NCI-H146 (cell line): ENCODE measurements at regions not wholly inside any gene's neighbourhood (a gene's known extent, or its start where the extent isn't known, plus 50 kb on each side); places are given as distances from the start of the nearest gene placed in this dataset.
"Not testable (repeated sequence)": the region's sequence is repeated elsewhere in the genome, so short reads cannot be mapped to it uniquely, and the experiment has no call there.

Experiments
- DNase-seq: peaks from one replicate; lab custom pipeline; 2025; lab: John Stamatoyannopoulos, UW

DNA sequence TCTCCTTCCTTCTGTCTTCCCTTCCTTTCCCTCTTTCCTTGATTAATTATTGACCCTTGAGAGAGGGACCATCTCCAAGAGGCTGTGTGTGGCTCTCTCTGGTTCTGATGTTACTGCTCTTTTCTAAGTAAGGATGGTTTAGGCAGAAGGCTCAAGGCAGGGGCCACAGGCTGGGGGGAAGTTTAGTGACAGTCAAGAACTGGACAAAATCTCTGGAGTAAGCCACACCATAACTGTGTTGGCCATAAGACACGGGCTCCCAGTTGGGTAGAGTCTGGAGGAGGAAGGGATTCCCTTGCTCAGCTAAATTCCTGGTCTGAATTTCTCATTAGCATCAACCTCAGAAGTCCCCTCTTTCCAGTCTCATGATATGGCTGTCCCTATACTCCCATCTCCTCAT lies 74.7 kb downstream of the BUD13 start:
- DNase-seq = no peak

DNA sequence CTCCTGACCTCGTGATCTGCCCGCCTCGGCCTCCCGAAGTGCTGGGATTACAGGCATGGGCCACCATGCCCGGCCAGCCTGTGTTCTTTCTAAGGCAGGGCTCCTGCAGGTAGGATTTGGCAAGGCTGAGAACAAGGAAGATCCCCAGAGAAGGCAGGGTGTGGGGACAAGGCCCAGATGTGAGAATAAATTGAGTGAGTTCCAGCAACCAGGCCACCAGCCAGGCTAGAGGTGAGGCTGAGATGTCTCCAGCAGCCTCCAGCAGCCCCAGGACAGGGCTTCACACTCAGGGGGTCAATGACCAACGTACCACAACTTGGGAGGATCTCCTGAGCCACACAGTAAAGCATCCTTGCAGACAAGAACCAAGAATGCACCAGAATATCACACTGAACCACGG lies 75.1 kb downstream of the BUD13 start:
- DNase-seq = no peak

DNA sequence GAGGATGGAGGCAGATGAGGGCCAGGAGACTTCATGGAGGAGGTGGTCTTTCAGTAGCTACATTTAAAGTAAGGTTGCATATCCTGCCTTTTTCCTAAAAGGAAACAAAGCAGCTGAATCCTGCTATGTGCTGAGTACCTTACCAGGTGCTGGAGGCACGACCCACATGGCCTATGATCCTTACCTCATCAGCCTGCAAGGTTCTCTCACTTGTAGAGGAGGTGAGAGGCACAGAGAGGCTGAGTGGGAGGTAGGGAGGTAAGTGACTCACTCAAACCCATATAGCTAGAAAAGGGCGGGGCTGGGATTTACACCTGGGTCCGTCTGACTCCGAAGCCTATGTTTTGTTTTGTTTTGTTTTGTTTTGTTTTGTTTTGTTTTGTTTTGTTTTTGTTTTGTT lies 75.8 kb downstream of the BUD13 start:
- no peak for DNase-seq

DNA sequence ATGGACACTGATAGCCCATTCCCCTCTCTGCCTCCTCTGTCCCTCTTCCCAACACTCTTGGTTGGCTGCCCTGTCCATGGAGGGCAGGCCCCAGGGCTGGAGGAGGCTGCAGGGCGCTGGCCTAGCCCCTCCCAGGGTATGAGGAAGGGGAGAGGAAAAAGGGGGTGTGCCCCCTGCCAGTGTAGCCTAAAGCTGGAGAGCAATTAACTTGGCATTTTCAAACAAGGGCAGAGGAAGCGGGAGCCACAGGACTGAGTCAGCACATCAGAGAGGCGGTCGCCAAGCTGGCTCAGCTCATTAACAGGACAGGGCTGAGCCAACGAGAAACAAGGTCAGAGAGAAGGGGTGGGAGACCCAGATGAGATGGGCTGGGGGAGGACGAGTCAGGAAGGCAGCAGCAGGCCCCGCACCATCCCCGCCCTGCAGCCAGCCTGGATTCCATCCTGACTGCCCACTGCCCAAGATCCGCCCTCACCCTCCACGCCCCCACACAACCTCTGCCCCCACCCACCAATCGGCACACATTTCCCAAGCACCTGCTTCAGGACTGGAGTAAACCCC lies 76.3 kb downstream of the BUD13 start:
- DNase-seq = no peak

DNA sequence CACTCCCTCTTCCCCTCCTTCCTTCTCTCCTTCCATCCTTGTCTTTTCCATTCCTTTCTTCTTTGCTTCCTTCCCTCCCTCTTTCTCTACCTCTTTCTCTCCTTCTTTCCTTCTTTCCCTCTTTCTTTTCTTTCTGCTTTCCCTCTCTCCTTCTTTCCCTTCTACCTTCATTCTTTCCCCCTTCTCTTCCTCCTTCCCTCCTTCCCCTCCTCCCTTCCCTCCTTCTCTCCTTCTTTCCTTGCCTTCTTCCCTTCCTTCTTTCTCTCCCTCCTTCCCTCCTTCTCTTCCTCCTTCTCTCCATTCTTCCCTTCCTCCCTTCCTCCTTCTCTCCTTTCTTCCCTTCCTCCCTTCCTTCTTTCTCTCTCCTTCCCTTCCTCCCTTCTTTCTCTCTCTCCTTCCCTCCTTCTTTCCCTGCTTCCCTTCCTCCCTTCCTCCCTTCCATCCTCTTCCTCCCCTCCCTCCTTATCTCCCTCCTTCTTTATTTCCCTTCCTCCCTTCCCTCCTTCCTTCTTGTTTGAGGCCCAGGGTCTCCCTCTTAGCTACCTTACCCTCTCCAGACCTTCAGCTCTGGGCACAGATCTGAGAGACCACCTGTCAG lies 77.0 kb downstream of the BUD13 start:
- DNase-seq = no peak

DNA sequence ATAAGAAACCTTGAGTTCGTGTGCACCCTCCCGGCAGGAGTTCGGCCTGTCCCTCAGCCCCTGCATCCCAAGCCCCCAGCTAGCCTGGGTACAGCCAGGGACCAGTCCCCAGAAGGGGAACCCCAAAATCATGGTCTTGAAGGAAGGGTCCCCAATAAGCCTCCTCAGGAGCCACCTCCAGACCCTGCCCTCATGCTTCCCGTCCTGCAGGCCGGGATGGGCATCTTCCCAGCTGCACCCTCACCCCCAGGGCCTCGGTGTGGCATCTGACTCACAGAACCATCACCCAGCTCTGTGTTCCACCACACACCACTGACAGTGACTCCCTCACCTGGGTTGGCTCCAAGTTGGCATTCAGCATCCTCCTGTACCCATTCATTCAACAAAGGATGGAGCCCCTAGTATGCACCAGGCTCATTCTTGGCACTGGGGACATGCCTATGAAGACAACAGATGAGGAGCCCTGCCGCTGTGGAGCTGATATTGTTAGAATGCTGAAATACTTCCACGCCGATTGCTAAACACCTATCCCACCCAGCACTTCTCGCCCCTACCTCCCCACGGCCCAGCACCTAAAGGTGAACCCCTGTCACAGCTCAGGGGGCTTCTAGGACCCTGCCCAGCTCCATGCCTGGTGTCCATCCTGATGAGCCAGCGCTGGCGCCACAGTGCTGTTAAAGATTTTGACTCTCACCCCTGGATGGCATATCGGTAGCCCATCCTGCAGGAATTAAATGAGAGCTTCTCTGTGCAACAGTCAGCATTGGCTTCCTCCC lies 77.8 kb downstream of the BUD13 start:
- DNase-seq = no peak

DNA sequence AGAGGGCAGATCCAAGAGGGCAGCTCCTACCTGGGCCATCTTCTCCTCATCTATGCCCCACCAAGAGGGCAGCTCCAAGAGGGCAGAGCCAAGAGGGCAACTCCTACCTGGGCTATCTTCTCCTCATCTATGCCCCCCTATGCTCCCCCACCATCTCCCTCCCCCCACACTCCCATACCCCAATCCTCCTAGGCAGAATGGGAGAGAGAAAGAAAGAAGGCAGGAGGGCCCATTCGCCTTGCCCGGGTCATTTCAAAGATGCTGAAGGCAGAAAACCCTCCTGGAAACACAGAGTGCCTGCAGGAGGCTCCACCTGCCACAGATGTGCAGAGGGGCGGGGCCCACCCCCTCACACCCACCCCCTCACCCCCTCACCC lies 78.5 kb downstream of the BUD13 start:
- DNase-seq = no peak

DNA sequence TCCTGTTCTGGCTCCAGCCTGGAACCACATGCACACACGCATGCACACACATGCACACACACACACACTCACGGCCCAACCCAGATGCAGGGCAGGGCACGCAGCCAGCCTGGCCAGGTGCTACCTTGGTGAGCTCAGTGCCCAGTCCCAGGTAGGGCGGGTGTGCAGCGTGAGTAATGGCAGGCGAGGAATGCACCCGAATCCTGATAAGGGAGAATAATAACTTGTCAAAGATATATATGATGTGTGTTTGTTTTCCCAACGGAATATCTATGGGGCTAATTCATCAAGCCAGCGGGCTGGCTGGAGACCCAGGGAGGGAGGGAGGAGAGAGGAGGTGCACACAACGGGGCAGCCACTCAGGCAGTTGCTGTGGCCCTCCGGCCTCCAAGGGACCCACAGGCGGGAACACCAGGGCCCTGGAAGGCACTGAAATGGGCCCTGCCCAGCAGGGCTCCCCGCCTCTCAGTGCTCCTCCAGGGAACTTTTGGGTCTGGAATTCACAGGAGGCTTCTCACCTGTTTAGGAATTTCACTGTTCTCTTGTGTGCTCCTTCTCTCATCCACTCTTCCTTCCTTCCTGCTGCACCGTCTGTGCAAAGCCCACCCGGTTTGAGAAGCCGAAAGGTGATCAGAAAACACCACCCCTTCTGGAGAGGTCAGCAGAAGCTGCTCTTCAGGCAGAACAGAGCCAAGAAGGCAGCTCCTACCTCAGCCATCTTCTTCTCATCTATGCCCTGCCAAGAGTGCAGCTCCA lies 79.0 kb downstream of the BUD13 start:
- no peak for DNase-seq

DNA sequence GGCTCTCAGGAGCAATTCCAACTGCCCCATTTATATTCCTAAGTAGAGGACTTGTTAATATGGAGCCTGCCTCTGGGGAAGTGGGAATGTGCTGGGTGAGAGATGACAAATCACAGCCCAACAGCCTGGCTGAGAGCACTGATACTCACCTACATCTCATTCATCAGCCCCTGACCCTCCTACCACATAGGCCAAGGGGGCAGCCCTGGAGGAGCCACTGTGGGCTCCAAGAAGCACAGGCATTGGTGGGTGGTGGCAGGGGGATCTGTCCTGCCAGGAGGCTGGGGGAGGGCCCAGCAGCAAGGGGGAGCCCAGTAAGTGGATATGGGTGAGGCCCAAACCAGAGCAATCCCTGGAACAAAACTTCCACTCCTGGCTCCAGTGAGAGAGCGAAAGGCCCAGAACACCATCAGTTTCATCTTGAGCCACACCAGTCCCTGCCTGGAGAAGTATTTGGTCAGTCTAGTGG lies 79.7 kb downstream of the BUD13 start:
- no peak for DNase-seq

DNA sequence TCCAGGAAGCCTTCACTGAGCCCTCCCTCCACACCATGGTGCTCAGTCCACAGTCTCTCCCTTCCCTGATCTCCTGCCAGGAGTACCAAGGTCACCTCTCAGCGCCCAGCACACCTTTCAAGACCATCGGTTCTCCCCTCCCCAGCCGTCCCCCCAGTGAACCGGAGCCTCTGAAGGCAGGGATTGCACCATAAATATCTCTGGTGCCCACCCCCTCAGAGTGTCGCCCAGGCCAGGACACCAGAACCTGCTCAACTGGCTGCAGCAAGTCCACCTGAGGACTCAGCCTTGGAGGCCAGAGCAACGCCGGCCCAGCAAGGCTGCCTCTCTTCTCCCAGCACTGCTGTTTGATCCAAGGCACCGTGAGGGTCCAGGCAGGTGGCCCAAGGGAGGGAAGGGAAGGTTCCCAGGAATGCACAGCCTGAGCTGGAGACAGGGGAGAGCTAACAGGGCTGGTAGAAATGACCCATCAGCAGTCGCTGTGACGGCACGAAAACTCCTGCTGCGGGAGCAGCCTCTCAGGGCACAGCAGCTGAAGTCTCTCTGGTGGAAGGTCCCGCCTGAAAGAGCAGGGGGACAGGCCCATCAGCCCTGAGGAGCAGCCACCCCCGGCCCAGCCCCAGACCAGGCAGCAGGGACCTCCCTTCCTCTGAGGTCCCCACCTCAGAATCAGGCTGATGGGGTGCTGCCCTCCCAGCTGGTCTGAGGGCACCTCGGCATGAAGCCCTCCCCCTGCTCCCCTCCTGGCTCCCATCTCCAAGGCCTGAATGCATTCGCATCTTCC lies 80.3 kb downstream of the BUD13 start:
- no peak for DNase-seq

DNA sequence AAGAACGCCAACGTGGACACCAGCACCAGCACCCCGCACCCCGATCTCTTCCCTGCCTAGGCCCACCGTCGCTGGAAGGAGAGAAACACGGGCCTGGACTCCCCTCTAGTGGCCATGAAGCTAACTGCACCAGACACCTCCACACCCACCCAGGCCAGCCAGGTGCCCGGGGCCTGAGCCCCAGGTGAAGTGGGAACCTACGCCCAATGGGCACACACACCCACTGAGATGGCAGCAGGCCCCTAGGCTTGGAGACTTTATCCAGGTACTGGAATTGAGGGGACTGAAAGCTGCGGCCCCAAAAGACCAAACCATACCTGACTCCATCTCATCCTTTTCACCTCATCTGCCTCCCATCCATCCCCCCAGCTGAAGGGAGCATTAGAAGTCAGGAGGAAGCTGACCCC lies 81.0 kb downstream of the BUD13 start:
- DNase-seq = peak; percentile 45

DNA sequence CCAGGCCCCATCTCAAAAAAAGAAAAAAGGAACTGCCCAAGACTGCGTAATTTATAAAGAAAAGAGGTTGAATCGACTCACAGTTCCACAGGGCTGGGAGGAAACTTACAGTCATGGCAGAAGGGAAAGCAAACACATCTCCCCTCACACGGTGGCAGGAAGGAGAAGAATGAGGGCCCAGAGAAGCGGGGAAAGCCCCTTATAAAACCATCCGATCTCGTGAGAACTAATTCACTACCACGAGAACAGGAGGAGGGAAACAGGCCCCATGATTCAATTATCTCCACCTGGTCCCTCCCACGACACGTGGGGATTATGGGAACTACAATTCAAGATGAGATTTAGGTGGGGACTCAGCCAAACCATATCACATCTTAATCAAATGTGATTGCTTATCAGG lies 82.2 kb downstream of the BUD13 start:
- no peak for DNase-seq

DNA sequence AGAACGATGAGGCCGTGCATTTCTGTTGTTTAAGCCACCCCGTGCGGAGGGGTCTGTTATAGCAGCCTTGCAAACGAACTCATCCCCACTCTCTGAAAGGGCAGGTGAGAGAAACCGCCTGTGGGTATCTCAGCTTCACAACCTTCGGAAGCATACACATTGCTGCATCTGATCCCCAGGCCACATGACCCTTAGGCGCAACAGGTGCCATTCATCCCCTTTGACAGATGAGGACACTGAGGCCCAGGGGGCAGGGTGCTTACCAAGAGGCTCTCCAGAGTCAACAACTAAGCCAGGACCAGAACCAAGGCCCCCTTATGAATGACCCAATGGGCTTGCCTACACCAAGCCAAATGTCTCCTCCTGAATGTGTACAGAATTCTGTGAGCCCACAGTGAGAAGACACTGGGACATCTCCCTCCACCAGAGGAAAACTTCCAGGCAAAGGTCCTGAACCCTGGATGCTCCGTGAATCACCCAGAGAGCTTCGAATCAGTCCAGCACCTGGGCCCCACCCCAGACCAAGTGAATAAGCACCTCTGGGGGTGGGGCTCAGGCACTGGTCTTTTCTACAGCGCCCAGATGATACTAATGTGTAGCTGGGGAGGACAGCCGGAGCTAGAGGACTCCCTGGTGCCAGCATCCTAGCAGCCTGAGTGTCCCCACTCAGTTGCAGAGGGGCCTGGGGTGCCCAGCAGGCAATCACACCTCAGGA lies 83.2 kb downstream of the BUD13 start:
- DNase-seq = no peak

DNA sequence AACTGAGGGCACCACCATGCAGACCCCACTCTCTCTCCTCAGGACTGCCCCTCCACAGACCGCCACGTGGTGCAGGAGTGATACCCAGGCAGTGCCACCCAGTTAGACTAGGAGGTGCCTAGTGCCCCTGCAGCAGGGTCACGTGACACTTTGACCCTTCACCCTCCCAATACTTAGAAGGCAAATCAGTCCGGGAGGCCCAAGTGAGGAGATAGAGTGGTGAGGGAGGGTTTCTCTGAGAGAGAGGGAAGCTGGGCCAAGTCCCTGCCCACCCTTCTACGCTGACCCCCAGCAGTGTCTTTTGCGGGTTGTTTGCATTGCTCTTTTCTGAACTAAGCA lies 84.6 kb downstream of the BUD13 start:
- no peak for DNase-seq

DNA sequence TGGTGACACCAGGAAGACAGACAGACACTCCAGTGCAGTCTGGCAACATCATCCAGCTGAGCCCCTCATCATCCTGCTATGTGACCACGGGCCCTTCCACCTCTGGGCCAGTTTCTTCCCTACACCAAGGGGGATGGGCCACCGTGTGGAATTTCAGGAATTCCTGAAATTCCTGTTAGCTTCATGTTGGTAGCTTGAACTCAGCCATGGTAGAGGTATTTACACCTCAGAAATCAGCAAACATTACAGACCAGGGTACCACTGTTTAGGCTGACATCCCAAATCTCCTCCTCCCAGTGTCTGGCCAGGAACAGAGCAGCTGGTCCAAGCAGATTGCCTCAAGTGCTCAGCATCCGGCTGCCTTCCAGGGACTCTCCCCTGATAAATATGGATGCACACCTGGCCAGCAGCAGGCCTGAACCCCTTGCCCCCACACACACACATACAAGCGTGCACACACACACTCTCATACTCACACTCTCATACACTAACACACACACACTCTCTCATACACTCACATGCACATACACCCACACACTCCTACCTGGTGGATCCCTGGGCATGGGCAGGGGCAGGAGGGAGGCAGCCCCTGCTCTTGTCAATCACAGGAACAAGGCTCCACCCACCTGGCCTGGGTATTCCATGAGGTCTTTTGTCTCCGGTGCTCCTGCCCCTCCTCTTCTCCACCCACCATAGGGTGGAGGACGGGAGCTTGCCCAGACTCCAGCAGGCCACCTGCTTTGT lies 85.2 kb downstream of the BUD13 start:
- DNase-seq = peak; percentile 34

DNA sequence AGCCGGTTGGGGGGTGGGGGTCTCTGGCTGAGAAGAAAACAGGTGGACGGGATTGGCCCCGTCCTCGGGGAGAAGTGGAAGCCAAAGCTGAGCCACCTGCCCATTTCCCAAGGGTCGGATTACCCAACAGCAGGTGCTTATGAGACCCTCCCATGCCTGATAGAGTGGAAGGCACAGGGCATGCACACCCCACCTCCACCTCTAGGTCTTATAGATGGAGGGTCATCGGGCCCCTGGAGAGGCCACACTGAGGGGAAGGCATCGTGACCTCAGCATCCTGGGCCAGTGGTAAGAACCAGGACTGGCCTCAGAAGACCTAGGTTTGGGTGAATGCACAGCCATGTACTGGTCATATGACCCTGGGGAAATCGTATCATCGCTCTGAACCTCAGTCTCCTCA lies 85.9 kb downstream of the BUD13 start:
- DNase-seq = no peak

DNA sequence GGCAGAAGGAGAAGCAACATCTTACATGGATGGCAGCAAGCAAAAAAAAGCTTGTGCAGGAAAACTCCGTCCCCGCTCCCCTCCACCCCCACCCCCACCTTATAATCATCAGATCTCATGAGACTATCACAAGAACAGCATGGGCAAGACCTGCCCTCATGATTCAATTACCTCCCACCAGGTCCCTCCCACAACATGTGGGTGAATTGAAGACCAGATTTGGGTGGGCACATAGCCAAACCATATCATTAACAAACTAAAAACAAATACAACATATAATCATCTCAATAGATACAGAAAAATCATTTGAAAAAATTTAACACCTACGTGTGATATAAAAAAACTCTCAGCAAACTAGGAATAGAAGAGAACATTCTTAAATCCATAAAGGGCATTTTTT lies 88.8 kb downstream of the BUD13 start:
- DNase-seq = no peak

DNA sequence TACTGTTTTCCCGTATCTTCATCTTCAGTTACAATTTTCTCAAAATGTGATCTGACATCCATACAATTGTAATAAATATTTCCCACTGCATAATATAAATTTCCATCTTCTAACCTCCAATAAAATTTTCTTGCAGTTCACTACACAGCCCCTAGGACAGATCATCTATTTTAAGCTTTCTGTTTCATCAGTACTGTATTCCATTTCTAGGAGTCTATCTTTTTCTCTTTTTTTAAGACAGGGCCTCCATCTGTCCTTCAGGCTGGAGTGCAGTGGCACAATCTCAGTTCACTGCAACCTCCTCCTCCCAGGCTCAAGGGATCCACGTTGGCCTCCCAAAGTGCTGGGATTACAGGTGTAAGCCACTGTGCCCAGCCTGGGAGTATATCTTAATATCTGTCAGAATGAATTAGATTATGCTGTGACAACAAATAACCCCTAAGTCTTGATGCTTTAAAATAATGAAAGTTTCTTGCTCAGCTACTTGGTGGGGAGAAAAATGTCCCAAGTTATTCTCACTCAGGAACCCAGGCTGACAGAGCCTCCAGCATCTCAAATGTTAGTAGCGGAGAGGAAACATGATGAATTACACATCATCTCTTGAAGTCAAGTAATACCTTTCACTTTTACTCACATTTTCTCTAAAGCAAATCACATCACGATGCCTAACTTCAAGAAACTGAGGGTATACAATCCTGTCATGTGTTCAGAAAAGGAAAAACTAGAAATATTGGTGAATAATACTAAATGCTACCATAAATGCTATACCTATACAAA lies 92.2 kb downstream of the BUD13 start:
- no peak for DNase-seq

DNA sequence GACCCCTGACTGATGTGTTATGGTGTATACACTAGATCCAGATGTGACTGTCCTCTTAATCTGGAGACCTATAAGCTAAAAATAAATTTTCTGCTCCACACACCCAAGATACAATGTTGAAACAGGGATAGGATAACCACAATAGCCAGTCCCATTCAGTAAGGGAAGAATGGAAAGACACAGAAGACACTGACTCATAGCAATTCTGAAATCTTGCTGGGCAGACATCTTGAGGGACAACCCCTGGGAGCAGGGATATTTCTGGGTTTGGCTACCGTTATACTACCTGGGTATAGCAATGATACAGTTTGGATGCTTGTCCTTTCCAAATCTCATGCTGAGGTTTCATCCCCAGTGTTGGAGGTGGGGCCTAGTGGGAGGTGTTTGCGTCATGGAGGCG lies 93.9 kb downstream of the BUD13 start:
- DNase-seq = no peak

DNA sequence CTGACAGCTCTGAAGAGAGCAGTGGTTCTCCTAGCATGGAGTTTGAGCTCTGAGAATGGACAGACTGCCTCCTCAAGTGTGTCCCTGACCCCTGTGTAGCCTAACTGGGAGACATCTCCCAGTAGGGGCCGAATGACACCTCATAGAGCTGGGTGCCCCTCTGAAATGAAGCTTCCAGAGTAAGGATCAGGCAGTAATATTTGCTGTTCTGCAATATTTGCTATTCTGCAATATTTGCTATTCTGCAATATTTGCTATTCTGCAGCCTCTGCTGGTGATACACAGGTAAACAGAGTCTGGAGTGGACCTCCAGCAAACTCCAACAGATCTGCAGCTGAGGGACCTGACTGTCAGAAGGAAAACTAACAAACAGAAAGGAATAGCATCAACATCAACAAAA lies 105.5 kb downstream of the BUD13 start:
- not testable (repeated sequence) for DNase-seq
